H9 (cell line): ENCODE measurements at regions not wholly inside any gene's neighbourhood (a gene's known extent, or its start where the extent isn't known, plus 50 kb on each side); places are given as distances from the start of the nearest gene placed in this dataset.

Experiments
- DNase-seq: peaks from one replicate; pipeline ENCODE4 v3.0.0-alpha.2; 2017
- H2AFZ ChIP-seq: one replicate; pipeline ENCODE4 v1.6.1; 2013; ENCODE audit warnings: mild to moderate bottlenecking, low read length, control low read depth, moderate library complexity
- H2AK5ac ChIP-seq: 2 replicates; pipeline ENCODE4 v1.6.1; 2013; ENCODE audit warnings: low read length, control low read depth, mixed read lengths; ENCODE audit not compliant: insufficient read length
- H2BK120ac ChIP-seq: one replicate; pipeline ENCODE4 v1.6.1; 2013; ENCODE audit warnings: low read depth, mild to moderate bottlenecking, low read length, control low read depth, inconsistent platforms; ENCODE audit not compliant: poor library complexity, severe bottlenecking
- H2BK12ac ChIP-seq: 2 replicates; pipeline ENCODE4 v1.6.1; 2013; ENCODE audit warnings: low read length, control low read depth, mixed read lengths, low read depth; ENCODE audit not compliant: insufficient read length
- H2BK15ac ChIP-seq: 2 replicates; pipeline ENCODE4 v1.6.1; 2013; ENCODE audit warnings: low read depth, low read length, control low read depth
- H2BK20ac ChIP-seq: one replicate; pipeline ENCODE4 v1.6.1; 2013; ENCODE audit warnings: low read depth, mild to moderate bottlenecking, low read length, control low read depth, inconsistent platforms; ENCODE audit not compliant: poor library complexity, severe bottlenecking
- H2BK5ac ChIP-seq: 2 replicates; pipeline ENCODE4 v1.6.1; 2013; ENCODE audit warnings: low read length, control low read depth, mixed read lengths; ENCODE audit not compliant: insufficient read length
- H3K14ac ChIP-seq: 2 replicates; pipeline ENCODE4 v1.6.1; 2013; ENCODE audit warnings: low read length, control low read depth; ENCODE audit not compliant: insufficient read depth
- H3K18ac ChIP-seq: 2 replicates; pipeline ENCODE4 v1.6.1; 2013; ENCODE audit warnings: low read depth, mild to moderate bottlenecking, mixed read lengths, low read length, control low read depth; ENCODE audit not compliant: insufficient read length
- H3K23ac ChIP-seq: 2 replicates; pipeline ENCODE4 v1.6.1; 2013; ENCODE audit warnings: low read length, control low read depth, mixed read lengths, low read depth; ENCODE audit not compliant: insufficient read length
- H3K23me2 ChIP-seq: 2 replicates; pipeline ENCODE4 v1.6.1; 2013; ENCODE audit warnings: low read depth, mild to moderate bottlenecking, mixed read lengths, low read length, control low read depth; ENCODE audit not compliant: insufficient read length, poor library complexity, severe bottlenecking
- H3K27ac ChIP-seq: 2 replicates; pipeline ENCODE4 v1.5.1; 2013; ENCODE audit warnings: low read length, control low read depth, mixed read lengths, low read depth; ENCODE audit not compliant: insufficient read length
- H3K27me3 ChIP-seq: 2 replicates; pipeline ENCODE4 v1.6.1; 2013; ENCODE audit warnings: low read length, control low read depth, inconsistent platforms; ENCODE audit not compliant: insufficient read depth
- H3K4ac ChIP-seq: 2 replicates; pipeline ENCODE4 v1.6.1; 2013; ENCODE audit warnings: low read depth, mild to moderate bottlenecking, control low read depth, inconsistent platforms, low read length, moderate library complexity
- H3K4me1 ChIP-seq: 2 replicates; pipeline ENCODE4 v1.6.1; 2013; ENCODE audit warnings: low read length, control low read depth, inconsistent platforms; ENCODE audit not compliant: insufficient read depth
- H3K4me2 ChIP-seq: 2 replicates; pipeline ENCODE4 v1.6.1; 2013; ENCODE audit warnings: low read length, control low read depth, mixed read lengths; ENCODE audit not compliant: insufficient read length, insufficient read depth
- H3K56ac ChIP-seq: 2 replicates; pipeline ENCODE4 v1.6.1; 2013; ENCODE audit warnings: low read depth, mild to moderate bottlenecking, mixed read lengths, low read length, control low read depth; ENCODE audit not compliant: insufficient read length
- H3K79me1 ChIP-seq: 2 replicates; pipeline ENCODE4 v1.6.1; 2013; ENCODE audit warnings: low read depth, mild to moderate bottlenecking, moderate library complexity, low read length, control low read depth, inconsistent platforms; ENCODE audit not compliant: insufficient read depth, poor library complexity, severe bottlenecking
- H3K79me2 ChIP-seq: 2 replicates; pipeline ENCODE4 v1.6.1; 2013; ENCODE audit warnings: low read length, control low read depth, inconsistent platforms; ENCODE audit not compliant: insufficient read depth
- H3K9ac ChIP-seq: 2 replicates; pipeline ENCODE4 v1.6.1; 2013; ENCODE audit warnings: low read length, control low read depth, mixed read lengths; ENCODE audit not compliant: insufficient read length; ENCODE audit errors: extremely low read depth
- H3K9me3 ChIP-seq: one replicate; pipeline ENCODE4 v1.6.1; 2013; ENCODE audit warnings: low read depth, low read length, inconsistent platforms; ENCODE audit not compliant: control insufficient read depth
- H3T11ph ChIP-seq: one replicate; pipeline ENCODE4 v1.6.1; 2013; ENCODE audit warnings: mild to moderate bottlenecking, low read length, control low read depth, inconsistent platforms
- H4K20me1 ChIP-seq: one replicate; pipeline ENCODE4 v1.6.1; 2013; ENCODE audit not compliant: control insufficient read depth, insufficient read length, insufficient read depth
- H4K5ac ChIP-seq: 2 replicates; pipeline ENCODE4 v1.6.1; 2013; ENCODE audit warnings: low read depth, mild to moderate bottlenecking, mixed read lengths, low read length, control low read depth; ENCODE audit not compliant: insufficient read length
- H4K8ac ChIP-seq: replicated peaks from 2 replicates; pipeline ENCODE4 v1.6.1; 2013; ENCODE audit warnings: low read length, control low read depth, mixed read lengths, low read depth; ENCODE audit not compliant: insufficient read length
- H4K91ac ChIP-seq: 2 replicates; pipeline ENCODE4 v1.6.1; 2013; ENCODE audit warnings: low read depth, mild to moderate bottlenecking, moderate library complexity, mixed read lengths, low read length, control low read depth; ENCODE audit not compliant: insufficient read length
- H3K27ac Mint-ChIP-seq, 3 experiments: 2 replicates in 2 of 3; 3 replicates in 1 of 3; pipeline ENCODE4 v1.8.0; 2020 to 2021; ENCODE audit warnings: mixed read lengths in 3 of 3, mild to moderate bottlenecking in 1 of 3, moderate library complexity in 1 of 3
- H3K27me3 Mint-ChIP-seq: 2 replicates; pipeline ENCODE4 v1.8.0; 2021; ENCODE audit warnings: low read depth, mild to moderate bottlenecking, moderate library complexity, mixed read lengths
- H3K36me3 Mint-ChIP-seq, 3 experiments: 2 replicates in 2 of 3; 3 replicates in 1 of 3; pipeline ENCODE4 v1.8.0; 2020 to 2021; ENCODE audit warnings: low read depth in 3 of 3, mixed read lengths in 3 of 3; ENCODE audit not compliant: insufficient read depth in 1 of 3
- H3K4me1 Mint-ChIP-seq, 2 experiments: 2 replicates each; pipeline ENCODE4 v1.8.0; 2020; ENCODE audit warnings: mixed read lengths in 2 of 2
- H3K4me3 Mint-ChIP-seq, 2 experiments: 2 replicates in 1 of 2; 3 replicates in 1 of 2; pipeline ENCODE4 v1.8.0; 2020 to 2021; ENCODE audit warnings: mild to moderate bottlenecking in 2 of 2, mixed read lengths in 2 of 2, moderate library complexity in 1 of 2
- H3K9me3 Mint-ChIP-seq, 2 experiments: 2 replicates in 1 of 2; 3 replicates in 1 of 2; pipeline ENCODE4 v1.8.0; 2020; ENCODE audit warnings: mild to moderate bottlenecking in 2 of 2, mixed read lengths in 2 of 2, moderate library complexity in 1 of 2
- WGBS: extraction: QIAGEN DNeasy Blood & Tissue Kit; methylation state at CpG from one replicate; pipeline ENCODE4 v1.1.7; 2013; ENCODE audit warnings: missing lambda C conversion rate, low lambda C conversion rate, mixed read lengths; ENCODE audit not compliant: insufficient read length; ENCODE audit errors: extremely low coverage; 5-methylcytosine and 5-hydroxymethylcytosine counted together
- TF ChIP-seq, protein P1 (sequence below): fragments of 200-600 bp; sonication (generic); conservative IDR thresholded peaks from 3 replicates; pipeline ENCODE4 v1.8.0; 2021; ENCODE audit warnings: antibody characterized with exemption, mild to moderate bottlenecking

DNA sequence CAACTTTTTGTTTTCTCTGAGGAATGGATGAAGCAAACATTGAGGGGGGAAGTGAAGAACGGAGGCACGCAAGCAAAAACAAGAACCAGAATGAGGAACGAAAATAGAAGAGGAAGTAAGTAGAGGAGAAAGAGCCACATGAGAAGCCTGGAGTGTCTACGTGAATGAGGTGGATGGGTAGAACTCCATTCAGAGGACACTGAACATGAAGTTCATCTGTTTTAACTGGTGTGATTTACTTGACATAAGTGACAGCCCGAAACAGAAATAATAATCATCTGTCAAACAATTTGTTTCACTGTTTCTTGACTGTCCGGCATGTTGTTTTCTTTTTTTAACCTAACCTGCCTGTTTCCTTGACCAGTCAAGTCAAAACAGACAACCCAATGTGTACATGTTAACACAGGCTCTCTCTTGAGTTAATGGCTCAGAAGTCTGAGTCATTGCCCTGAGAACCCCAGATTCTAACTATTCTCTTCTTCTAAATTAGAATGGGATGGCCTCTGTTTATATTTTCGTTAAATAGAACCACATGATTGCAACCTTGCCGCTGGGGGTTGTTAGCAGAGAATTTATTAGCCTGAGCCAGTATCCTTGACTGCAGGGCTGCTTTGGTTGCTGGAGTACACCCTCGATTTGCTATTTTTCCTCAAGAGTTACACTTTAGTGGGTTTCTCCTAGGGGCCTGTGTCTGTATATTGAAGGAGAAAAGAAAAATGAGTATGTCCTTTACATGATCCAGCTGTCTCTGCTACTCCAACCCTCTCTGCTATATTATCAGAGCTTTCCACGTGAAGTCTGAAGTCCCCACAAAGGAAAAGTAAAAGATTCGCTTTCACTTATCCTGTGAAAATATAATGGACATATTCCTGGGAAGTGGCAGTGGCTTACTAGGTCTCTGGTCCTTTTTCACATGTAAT lies 151.7 kb downstream of the ZC3H11B start:
- no peaks in the 10 kb centered on the region for H3K79me1 ChIP-seq
- no peak overlapping the region for H2BK20ac ChIP-seq
- H3K4me2 ChIP-seq, result no peak overlapping the region
- H3K23ac ChIP-seq, result no peak overlapping the region
- no peaks in the 10 kb centered on the region for H3K9me3 ChIP-seq
- H4K8ac ChIP-seq, result no peak overlapping the region
- H2BK12ac ChIP-seq, result no peak overlapping the region
- no peaks in the 10 kb centered on the region for H3K79me2 ChIP-seq
- H4K20me1 ChIP-seq, result no peaks in the 10 kb centered on the region
- H4K91ac ChIP-seq, result no peak overlapping the region
- no peak overlapping the region for H3K18ac ChIP-seq
- no peaks in the 10 kb centered on the region for H3K23me2 ChIP-seq
- H2BK15ac ChIP-seq, result no peak overlapping the region
- H4K5ac ChIP-seq, result no peak overlapping the region
- no peak overlapping the region for H3K9ac ChIP-seq
- no peaks in the 10 kb centered on the region for H3K4me1 ChIP-seq
- no peak overlapping the region for H2AK5ac ChIP-seq
- WGBS, result no CpG with 5 or more reads among the region's 11 CpGs
- no peak overlapping the region for H2AFZ ChIP-seq
- Mint-ChIP-seq H3K4me3 (no peak overlapping the region), H3K27me3 (no peaks in the 10 kb centered on the region), H3K9me3 (no peaks in the 10 kb centered on the region), H3K4me1 (no peaks in the 10 kb centered on the region), H3K36me3 (no peaks in the 10 kb centered on the region), H3K27ac (no peak overlapping the region; a peak in 1 of 7 replicates)
- H3K27me3 ChIP-seq, result no peaks in the 10 kb centered on the region
- no peak overlapping the region for H3T11ph ChIP-seq
- H2BK120ac ChIP-seq, result no peak overlapping the region
- no peak for DNase-seq
- no peak overlapping the region for H3K14ac ChIP-seq
- TF ChIP-seq, protein P1, sequence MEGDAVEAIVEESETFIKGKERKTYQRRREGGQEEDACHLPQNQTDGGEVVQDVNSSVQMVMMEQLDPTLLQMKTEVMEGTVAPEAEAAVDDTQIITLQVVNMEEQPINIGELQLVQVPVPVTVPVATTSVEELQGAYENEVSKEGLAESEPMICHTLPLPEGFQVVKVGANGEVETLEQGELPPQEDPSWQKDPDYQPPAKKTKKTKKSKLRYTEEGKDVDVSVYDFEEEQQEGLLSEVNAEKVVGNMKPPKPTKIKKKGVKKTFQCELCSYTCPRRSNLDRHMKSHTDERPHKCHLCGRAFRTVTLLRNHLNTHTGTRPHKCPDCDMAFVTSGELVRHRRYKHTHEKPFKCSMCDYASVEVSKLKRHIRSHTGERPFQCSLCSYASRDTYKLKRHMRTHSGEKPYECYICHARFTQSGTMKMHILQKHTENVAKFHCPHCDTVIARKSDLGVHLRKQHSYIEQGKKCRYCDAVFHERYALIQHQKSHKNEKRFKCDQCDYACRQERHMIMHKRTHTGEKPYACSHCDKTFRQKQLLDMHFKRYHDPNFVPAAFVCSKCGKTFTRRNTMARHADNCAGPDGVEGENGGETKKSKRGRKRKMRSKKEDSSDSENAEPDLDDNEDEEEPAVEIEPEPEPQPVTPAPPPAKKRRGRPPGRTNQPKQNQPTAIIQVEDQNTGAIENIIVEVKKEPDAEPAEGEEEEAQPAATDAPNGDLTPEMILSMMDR, result no peak
- H3K56ac ChIP-seq, result no peak overlapping the region
- H2BK5ac ChIP-seq, result no peak overlapping the region
- no peak overlapping the region for H3K27ac ChIP-seq
- no peak overlapping the region for H3K4ac ChIP-seq
